ENCODE measurements at regions not wholly inside any gene's neighbourhood (a gene's known extent, or its start where the extent isn't known, plus 50 kb on each side); places are given as distances from the start of the nearest gene placed in this dataset.
A peak's percentile ranks its signal among the peaks of the same experiment; 100 is the strongest.

GRCh38 chr3:162269636-162270458, 773.2 kb downstream of the OTOL1 start:
- H3K4me3 Mint-ChIP-seq (ENCODE audit: low read depth), result no peak overlapping the region
- H3K36me3 Mint-ChIP-seq (ENCODE audit: insufficient read depth), result no peaks in the 10 kb centered on the region
- H3K4me1 Mint-ChIP-seq (ENCODE audit: low read depth), result no peaks in the 10 kb centered on the region
- H3K27me3 Mint-ChIP-seq, result no peaks in the 10 kb centered on the region
- no peak for TF ChIP-seq CTCF (IDR thresholded peaks at IDR 0.05; ENCODE audit: unreplicated experiment)
- H3K27ac Mint-ChIP-seq, result peak overlapping the region; percentile 14
- no peaks in the 10 kb centered on the region for H3K9me3 Mint-ChIP-seq (ENCODE audit: low read depth)
- no peak for DNase-seq (ENCODE audit: low spot score, unreplicated experiment)

GRCh38 chr3:162274070-162274469, 777.5 kb downstream of the OTOL1 start:
- Mint-ChIP-seq H3K36me3 (ENCODE audit: insufficient read depth) (no peaks in the 10 kb centered on the region), H3K27me3 (no peaks in the 10 kb centered on the region), H3K4me3 (ENCODE audit: low read depth) (no peak overlapping the region), H3K27ac (no peak overlapping the region), H3K4me1 (ENCODE audit: low read depth) (no peaks in the 10 kb centered on the region), H3K9me3 (ENCODE audit: low read depth) (no peaks in the 10 kb centered on the region)
- TF ChIP-seq CTCF (IDR thresholded peaks at IDR 0.05; ENCODE audit: unreplicated experiment), result no peak
- no peak for DNase-seq (ENCODE audit: low spot score, unreplicated experiment)

GRCh38 chr3:162278834-162279233, 782.2 kb downstream of the OTOL1 start:
- H3K36me3 Mint-ChIP-seq (ENCODE audit: insufficient read depth), result no peaks in the 10 kb centered on the region
- H3K27ac Mint-ChIP-seq, result no peak overlapping the region
- H3K4me3 Mint-ChIP-seq (ENCODE audit: low read depth), result no peak overlapping the region
- H3K27me3 Mint-ChIP-seq, result no peaks in the 10 kb centered on the region
- H3K9me3 Mint-ChIP-seq (ENCODE audit: low read depth), result peaks cover 11% of the 10 kb centered on the region
- no peak for DNase-seq (ENCODE audit: low spot score, unreplicated experiment)
- TF ChIP-seq CTCF (IDR thresholded peaks at IDR 0.05; ENCODE audit: unreplicated experiment), result no peak
- no peaks in the 10 kb centered on the region for H3K4me1 Mint-ChIP-seq (ENCODE audit: low read depth)

GRCh38 chr3:162285259-162285658, 788.7 kb downstream of the OTOL1 start:
- H3K9me3 Mint-ChIP-seq (ENCODE audit: low read depth), result peaks cover 11% of the 10 kb centered on the region
- no peaks in the 10 kb centered on the region for H3K4me1 Mint-ChIP-seq (ENCODE audit: low read depth)
- DNase-seq (ENCODE audit: low spot score, unreplicated experiment), result no peak
- TF ChIP-seq CTCF (IDR thresholded peaks at IDR 0.05; ENCODE audit: unreplicated experiment), result no peak
- H3K27me3 Mint-ChIP-seq, result no peaks in the 10 kb centered on the region
- H3K36me3 Mint-ChIP-seq (ENCODE audit: insufficient read depth), result no peaks in the 10 kb centered on the region
- H3K4me3 Mint-ChIP-seq (ENCODE audit: low read depth), result no peak overlapping the region
- no peak overlapping the region for H3K27ac Mint-ChIP-seq

- Mint-ChIP-seq H3K27me3 (no peaks in the 10 kb centered on the region), H3K36me3 (ENCODE audit: insufficient read depth) (no peaks in the 10 kb centered on the region), H3K9me3 (ENCODE audit: low read depth) (peaks cover 7% of the 10 kb centered on the region), H3K27ac (no peak overlapping the region), H3K4me3 (ENCODE audit: low read depth) (no peak overlapping the region), H3K4me1 (ENCODE audit: low read depth) (no peaks in the 10 kb centered on the region)
- no peak for TF ChIP-seq CTCF (IDR thresholded peaks at IDR 0.05; ENCODE audit: unreplicated experiment)
- DNase-seq (ENCODE audit: low spot score, unreplicated experiment), result no peak
These were observed 791.0 kb downstream of the OTOL1 start for GRCh38 chr3:162287600-162287999.

All from progenitor cell of endocrine pancreas (in vitro differentiated cells).